ENCODE measurements at regions not wholly inside any gene's neighbourhood (a gene's known extent, or its start where the extent isn't known, plus 50 kb on each side); places are given as distances from the start of the nearest gene placed in this dataset.

DNA sequence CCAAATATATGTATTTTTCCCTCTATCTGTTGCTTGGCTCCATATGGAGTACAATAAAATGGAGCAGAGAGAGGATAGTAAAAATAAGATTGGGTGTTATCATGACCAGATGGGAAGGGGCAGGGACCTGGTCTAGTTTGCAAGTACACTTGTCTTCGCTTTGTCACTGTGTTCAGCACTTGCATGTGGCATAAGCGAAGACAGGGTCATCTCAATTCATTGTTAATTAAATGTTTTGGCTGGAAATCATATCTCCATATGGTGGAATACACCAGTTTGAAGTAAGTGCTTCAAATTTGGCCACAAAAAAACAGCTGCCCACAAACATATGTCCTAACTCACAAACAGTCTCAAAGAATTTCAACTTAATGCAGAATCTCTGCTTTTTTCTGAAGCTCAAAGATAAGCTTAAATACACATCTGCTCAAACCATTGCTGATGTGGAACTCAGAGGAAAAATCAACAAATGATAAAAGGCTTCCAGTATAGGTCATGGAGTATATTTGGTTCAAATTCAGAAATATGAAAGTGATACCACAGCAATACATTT lies 865.4 kb downstream of the TLE4 start:
- Histone ChIP-seq H3K4me3 (replicated peaks in 1 of 3; ENCODE audit: insufficient read depth in 1 of 3, low read depth in 1 of 3, low read length in 3 of 3) (no peak overlapping the region), H3K9me1 (replicated peaks; ENCODE audit: control insufficient read depth, extremely low read depth, insufficient read depth, low read length) (no peaks in the 10 kb centered on the region), H2AFZ (ENCODE audit: low read depth, low read length) (no peak overlapping the region), H3K36me3 (ENCODE audit: control insufficient read depth in 2 of 2, extremely low read depth in 1 of 2, insufficient read depth in 2 of 2, low read length in 2 of 2) (no peaks in the 10 kb centered on the region), H3K27ac (ENCODE audit: insufficient read depth, low read depth, low read length) (no peak overlapping the region), H3K9ac (replicated peaks; ENCODE audit: extremely low read depth, insufficient read depth, low read length) (no peak overlapping the region), H4K20me1 (replicated peaks; ENCODE audit: control insufficient read depth, extremely low read depth, insufficient read depth, low read length) (no peaks in the 10 kb centered on the region), H3K9me3 (replicated peaks; ENCODE audit: control insufficient read depth, insufficient read depth, low read length) (peaks cover 2% of the 10 kb centered on the region), H3K4me1 (ENCODE audit: control insufficient read depth, extremely low read depth, insufficient read depth, low read length) (no peaks in the 10 kb centered on the region), H3K79me2 (ENCODE audit: control insufficient read depth, insufficient read depth, low read length) (no peaks in the 10 kb centered on the region), H3K4me2 (ENCODE audit: insufficient read depth, low read length) (no peak overlapping the region), H3K27me3 (ENCODE audit: control insufficient read depth in 2 of 2, insufficient read depth in 2 of 2, low read length in 2 of 2) (no peaks in the 10 kb centered on the region)
- TF ChIP-seq MYC (IDR thresholded peaks at IDR 0.05; ENCODE audit: low read depth, low read length) (no peak), POLR2A (IDR thresholded peaks at IDR 0.05; ENCODE audit: low read depth, low read length) (no peak), EZH2 (IDR thresholded peaks at IDR 0.05; ENCODE audit: borderline replicate concordance, low read depth, low read length, severe bottlenecking) (no peak), POLR2AphosphoS5 (IDR thresholded peaks at IDR 0.05; ENCODE audit: insufficient read depth, low read depth, low read length) (no peak), GATA2 (IDR thresholded peaks at IDR 0.05; ENCODE audit: insufficient read depth, insufficient read length, low read depth, low read length) (no peak), JUN (IDR thresholded peaks at IDR 0.05; ENCODE audit: borderline replicate concordance, insufficient read depth, insufficient read length, low read depth) (no peak), FOS (IDR thresholded peaks at IDR 0.05; ENCODE audit: borderline replicate concordance, insufficient read depth, low read length) (no peak)
- TF ChIP-seq, protein P1, sequence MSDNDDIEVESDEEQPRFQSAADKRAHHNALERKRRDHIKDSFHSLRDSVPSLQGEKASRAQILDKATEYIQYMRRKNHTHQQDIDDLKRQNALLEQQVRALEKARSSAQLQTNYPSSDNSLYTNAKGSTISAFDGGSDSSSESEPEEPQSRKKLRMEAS (IDR thresholded peaks at IDR 0.05; ENCODE audit: insufficient read depth, insufficient read length): no peak
- TF ChIP-seq, protein P2, sequence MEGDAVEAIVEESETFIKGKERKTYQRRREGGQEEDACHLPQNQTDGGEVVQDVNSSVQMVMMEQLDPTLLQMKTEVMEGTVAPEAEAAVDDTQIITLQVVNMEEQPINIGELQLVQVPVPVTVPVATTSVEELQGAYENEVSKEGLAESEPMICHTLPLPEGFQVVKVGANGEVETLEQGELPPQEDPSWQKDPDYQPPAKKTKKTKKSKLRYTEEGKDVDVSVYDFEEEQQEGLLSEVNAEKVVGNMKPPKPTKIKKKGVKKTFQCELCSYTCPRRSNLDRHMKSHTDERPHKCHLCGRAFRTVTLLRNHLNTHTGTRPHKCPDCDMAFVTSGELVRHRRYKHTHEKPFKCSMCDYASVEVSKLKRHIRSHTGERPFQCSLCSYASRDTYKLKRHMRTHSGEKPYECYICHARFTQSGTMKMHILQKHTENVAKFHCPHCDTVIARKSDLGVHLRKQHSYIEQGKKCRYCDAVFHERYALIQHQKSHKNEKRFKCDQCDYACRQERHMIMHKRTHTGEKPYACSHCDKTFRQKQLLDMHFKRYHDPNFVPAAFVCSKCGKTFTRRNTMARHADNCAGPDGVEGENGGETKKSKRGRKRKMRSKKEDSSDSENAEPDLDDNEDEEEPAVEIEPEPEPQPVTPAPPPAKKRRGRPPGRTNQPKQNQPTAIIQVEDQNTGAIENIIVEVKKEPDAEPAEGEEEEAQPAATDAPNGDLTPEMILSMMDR (IDR thresholded peaks at IDR 0.05; ENCODE audit: extremely low read depth in 1 of 2, insufficient read depth in 1 of 2, low read depth in 1 of 2, low read length in 2 of 2): no peak
- intact Hi-C loops (cut with micrococcal nuclease) (no loop called here), dilution Hi-C loops (cut with MboI; ENCODE audit: extremely low pct_ligation_motif_present, low sequenced_read_pairs) (no loop called here)
- no TSS peak for BruUV-seq (replicated peaks)
- POLR2A ChIA-PET: no interaction called here
- no peak for DNase-seq (ENCODE audit: low read depth, low spot score)
- FAIRE-seq: no peak
- CTCF ChIA-PET: no interaction called here
